NCI-H2081 treated with DMSO at 0.1 percent for 48 hours (cell line): ENCODE measurements at regions not wholly inside any gene's neighbourhood (a gene's known extent, or its start where the extent isn't known, plus 50 kb on each side); places are given as distances from the start of the nearest gene placed in this dataset.

Experiments used
- DNase-seq: peaks from one replicate; lab custom pipeline; 2025; lab: John Stamatoyannopoulos, UW

DNA sequence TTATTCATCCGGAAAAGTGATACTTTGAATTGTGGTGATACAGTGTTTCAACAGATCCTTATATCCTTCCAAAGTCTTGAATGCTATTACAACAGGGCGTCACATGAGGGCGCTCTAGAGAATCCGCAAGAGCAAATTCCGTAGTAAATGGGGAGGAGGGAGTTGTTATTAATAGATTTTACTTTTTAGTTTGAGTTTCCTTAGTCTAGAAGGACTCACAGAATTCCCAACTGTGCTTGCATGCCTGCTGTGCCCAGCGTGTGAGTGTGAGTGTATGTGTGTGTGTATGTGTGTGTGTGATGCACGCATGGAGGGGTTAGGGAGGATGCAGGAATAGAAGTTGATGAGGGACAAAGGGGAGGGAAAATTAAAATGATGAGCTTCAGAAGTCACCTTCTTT is 375.3 kb downstream of the C12orf75 start:
- DNase-seq = no peak

DNA sequence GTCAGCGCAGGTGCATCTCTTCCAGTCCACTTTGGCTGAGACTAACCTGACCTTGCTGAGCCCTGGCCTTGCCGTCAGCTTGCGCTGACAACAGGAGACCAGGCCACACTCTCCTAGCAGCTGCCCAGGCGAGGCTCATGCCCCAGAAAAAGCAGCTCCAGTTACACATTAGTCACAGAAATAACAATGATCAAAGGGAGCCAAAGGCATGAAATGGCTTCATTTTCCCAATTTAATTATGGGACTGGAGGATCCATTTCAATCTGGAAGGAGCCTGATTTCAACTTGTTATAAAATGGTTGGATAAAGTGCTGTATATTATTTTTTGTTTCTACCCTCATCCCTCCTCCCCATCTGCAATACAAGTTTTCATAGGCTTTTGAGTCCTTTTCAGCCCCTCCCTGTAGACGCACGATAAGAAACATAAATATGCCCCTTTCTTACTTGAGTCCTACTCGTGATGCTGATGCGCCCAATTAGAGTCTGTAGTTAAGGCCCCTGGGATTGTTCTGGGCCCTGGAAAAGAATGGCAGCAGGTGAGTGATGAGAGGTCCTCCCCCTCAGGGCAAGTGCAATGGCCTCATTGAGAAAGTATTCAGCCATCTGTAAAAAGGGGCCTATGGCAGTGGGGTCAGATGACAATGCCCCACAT is 376.0 kb downstream of the C12orf75 start:
- DNase-seq = no peak

DNA sequence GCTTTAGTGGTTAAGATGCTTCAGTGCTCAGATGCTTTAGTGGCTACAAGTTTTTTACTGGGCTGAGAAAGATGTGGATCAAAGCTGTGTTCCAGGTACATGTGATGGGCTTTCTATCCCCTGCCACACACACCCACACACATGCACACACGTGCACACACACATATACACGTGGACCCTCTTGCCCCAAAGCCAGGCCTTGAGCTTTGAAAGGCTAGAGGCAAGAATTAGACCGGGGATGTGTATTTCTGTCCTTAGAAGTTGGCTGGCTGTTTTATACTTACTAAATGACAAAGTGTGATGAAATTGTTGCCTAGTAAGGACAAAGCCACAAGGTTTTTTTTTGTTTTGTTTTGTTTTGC is 376.5 kb downstream of the C12orf75 start:
- DNase-seq = no peak

DNA sequence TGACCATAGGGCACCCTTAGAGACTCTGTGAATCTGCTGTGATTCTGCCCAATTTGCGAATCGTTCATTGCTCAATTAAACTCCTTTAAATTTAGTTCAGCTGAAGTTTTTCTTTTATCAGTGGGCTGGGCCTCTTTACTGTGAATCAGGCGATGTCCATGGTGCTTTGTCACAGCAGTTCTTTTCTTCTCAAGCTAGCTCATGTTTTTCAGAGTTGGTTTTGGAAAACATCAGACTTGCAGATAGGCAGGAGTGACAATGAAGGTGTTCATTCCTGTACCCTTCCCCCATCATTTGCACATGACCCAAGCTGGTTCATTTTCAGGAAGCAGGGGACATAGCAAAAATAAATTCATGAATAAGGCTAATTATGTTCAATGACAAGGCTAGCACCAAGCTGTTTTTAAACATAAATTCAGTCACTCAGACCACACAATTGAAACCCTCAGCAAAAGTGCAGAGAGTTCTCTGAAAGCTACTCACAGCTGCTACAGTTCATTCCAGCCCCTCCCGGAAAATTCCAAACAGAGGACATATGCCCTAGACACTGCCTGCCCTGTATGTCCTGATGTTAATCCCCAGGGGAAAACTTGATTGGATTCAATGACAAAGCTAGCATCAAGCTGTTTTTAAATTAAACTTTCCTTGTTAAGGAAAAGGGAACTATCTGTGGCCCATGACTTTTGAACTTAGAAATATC is 383.3 kb downstream of the C12orf75 start:
- no peak for DNase-seq

DNA sequence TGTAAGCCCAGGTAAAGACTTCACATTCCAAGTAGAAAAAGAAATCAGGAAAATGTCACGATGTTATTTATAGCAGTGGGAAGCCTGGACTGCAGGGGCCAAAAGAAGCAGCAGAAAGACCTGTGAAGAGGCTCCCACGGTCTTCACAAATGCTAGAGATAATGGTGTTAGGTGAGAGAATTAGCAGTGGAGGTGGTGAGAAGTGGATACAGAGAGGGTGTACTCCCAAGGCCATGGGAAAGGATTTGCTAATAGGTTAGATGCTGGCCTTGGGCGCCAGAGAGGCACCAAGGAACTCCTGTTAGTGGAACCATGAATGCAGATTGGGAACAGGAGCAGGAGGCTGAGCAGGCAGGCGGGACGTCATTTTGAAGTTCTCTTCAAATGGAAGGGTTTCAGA is 386.1 kb downstream of the C12orf75 start:
- DNase-seq = no peak

DNA sequence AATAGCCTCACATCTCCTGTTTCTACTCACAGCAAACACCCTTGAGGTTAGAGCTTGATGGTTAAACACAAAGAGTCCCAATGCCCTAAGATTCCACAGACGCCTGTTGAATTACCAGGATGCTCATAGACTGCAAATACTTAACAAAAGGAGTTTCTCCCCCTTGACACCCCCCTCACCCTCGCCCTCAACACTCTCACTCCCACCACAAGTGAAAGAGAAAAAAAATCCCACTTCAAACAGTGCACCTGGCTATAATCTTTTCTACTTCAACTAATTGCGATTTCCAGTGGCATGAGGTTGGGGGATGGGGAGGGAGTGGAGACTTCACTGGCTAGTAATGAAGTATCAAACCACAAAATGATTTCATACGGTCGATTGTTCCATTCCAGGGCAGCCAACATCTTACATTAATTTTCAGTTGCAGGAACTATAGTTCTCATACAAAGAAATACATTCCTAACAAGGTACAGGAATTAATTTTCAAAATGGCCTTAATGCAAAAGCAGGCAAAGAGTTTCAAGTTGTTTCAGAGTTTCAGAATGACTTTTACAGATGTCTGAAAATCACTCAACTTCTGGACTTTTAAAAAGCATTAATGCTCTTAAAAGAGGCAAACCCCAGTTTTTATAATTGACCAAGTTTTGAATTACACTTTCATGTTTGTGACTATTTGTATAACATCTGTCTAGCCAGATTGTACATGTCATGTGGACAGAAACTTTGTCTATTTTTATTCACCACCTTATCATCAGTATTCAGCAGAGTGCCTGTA is 390.7 kb downstream of the C12orf75 start:
- DNase-seq = no peak

DNA sequence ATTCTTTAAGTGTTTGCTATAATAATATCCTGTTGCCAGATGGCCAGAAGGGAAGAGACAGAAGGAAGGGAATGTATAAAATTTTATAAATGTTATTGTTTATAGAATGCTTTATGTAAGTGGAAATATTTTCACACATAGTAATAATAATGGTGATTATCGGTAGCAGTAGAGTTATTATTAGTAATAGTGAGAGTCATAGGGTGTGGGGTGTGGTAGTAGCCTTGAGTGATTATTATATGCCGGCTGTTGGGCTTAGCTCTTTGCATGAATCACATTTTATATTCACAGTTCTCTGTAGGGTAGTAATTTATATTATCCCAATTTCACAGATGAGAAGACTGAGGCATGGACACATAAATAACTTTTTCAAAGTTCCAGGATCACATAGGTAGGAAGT is 391.4 kb downstream of the C12orf75 start:
- DNase-seq = no peak

DNA sequence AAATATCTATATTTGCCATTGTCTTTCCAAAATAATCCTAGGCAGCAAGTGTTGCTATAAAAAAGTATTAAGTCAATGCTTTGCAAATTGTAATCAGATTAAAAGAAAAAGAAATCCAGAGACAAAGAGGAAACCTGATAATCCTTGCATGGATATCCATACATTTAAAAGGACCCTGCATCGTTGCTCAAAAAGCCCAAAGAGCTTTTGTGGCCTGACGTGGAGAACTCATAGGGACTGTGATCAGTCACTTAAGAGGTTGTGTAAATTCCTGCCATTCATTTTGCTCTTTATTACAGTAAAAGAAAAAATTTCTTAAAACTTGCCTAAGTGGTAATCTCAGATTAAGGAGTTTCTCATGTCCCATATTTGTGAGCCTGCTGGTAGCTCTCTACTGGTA is 392.6 kb downstream of the C12orf75 start:
- DNase-seq = no peak

DNA sequence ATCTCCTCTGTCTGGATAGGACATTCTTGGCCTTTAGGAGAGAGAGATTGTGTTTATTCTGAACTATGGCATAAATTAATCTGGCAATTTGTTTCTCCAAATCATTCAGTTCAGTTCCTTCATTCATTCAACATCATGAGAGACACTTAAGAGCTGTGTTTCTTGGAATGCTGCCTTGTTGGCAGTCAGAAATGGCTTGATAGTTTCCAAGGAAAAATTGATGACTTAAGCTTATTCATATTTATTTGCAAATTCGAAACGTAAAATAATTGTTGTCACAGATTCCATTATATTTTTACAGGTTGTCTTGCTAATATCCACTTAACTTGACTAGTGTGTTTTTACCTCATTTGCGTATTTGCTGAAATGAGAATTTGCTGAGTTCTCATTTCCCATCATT is 393.0 kb downstream of the C12orf75 start:
- no peak for DNase-seq

DNA sequence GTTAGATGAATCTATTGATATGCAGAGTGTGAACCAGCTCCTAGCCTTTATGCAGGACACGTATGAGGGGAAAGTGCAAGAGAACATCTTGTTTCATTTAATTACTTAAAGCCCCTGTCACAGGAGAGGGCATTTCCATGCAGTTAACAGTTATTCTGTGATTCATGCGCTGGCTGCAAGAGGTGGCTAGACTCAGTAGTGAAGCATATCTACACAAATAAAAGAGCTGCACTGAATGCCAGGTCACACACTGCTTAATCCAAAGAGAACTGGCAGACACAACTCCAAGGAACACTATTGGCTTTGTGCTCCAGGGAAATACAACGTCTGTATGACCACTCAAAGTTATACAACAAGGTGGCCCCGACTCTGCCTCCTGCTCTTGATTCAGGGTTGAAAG is 394.1 kb downstream of the C12orf75 start:
- no peak for DNase-seq

DNA sequence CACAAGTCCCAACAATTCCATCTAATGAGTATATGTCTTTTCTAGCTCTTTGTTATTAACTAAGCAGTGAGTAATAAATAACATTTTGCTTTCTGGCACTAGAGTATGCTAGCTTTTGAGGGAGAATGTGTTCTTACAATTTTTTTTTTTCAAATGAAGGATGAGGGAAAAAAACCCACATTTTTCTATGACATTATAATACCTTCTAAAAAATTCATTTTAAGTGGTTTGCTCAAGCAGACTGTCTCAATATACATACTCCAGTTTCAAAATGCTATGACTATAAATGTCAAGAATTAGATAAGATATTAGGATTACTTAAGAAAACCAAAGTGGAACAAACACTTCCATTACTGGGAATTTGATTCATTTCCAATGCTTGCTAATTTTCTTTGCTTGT is 394.6 kb downstream of the C12orf75 start:
- DNase-seq = no peak

DNA sequence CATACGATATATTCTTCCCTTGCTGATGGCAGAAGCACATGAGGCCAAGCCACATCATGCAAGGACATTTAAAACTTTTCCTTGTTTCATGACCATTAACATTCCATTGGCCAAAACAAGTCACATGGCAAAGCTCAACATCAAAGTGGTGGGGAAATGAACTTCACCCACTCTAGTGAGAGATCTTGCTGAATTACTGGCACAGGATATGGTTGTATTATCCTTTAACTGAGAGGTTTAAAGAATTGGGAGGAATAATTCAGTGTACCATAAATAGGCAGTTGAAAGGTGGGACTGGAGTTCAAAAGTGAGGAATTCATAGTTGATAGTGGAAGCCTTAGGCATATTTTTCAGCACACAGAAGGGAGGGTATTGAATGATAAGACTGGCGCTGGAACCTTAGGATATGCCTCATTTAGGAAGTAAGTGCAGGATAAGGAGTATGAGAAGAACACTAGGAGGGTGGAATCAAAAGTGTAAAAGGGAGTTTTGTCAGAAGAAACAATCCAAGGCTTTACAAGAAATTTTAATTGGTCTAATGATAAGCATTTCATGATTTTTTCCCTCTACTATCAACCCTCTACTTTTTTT is 398.8 kb downstream of the C12orf75 start:
- DNase-seq = no peak

DNA sequence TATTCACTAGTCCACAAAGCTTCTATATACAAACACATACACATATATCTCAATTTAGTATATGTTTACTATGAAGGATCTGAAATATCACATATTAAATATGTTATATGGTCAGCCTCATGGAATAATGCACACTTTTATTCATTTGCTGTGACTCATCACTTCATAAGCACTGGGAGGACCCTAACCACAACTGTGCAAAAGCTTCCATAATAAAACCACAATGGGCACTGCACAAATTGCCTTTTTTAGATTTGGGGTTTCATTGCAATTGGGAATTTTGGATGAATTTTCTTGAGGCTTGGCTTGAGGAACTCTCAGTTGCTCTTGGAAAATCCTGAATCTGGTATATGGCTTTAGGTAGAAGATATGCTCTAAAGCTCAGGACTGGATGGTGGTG is 399.4 kb downstream of the C12orf75 start:
- DNase-seq = no peak

DNA sequence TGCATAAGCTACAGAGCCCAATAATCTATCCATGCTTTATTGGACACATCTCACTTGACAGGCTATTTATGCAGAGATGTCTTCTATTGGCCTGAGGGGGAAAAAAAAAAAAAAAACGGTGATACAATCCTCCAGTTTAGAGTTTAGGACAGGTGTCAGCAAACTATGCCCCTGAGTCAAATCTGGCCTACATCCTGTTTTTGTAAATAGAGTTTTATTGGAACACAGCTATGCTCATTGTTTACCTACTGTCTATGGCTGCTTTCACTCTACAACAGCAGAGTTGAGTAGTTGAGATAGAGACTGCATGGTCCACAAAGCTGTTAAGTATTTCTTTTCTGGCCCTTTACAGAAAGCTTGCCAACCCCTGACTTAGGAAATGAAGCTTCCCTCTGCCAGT is 403.1 kb downstream of the C12orf75 start:
- DNase-seq = no peak

DNA sequence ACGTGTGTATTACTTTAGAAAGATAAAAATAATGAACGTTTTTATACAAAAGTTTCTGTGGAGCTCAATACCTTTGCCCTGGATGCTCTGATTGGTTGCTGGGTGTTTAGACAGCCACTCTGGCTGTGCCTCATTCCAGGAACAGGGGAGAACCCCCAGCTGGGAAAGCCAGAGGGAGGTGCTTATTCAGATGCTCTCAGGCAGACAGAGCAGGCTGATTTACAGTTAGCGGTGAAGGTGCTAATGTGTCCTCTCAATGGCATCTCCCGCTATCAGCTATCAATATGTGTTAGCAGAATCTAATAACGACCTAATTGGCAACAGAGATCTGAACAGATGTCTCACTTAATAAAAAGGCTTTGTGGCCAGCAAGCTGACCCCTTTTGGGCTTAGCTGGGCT is 402.3 kb downstream of the NUAK1 start:
- DNase-seq = no peak

DNA sequence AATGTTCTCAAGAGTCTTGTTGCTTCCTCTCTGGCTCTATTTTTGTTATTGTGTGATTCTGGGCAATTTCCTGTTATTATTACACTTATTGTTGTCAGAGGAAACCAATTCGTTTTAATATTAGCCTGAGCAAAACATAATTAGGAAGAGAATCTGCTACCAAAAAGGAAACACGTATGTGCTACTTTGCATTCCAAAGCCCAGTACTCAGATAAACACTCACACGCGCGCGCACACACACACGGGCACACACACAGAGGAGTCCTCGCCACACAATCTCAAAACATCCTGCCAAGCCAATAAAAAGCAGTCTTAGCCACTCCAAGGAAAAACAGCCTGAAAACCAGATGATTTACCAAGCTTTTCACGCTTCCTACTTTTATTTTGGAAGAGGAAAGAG is 400.7 kb downstream of the NUAK1 start:
- DNase-seq = no peak

DNA sequence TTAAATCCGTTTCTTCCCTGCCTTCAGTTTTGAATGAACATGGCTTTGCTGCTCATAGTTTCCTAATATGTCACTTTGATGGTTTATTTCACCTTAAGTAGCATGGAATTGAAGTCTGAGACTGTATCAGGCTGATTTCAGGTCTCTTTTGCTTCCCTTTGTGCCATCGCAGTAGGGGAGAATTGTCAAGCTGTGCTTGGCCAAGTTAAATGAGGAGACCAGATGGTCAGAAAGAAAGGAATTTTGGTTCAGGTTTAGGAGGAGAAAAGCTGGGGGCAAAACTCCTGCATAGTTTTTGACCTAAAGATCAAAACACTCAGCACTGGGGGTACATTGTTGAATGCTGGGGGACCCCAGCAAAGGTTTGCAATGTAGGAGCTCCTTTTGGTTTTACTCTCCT is 398.4 kb downstream of the NUAK1 start:
- DNase-seq = no peak

DNA sequence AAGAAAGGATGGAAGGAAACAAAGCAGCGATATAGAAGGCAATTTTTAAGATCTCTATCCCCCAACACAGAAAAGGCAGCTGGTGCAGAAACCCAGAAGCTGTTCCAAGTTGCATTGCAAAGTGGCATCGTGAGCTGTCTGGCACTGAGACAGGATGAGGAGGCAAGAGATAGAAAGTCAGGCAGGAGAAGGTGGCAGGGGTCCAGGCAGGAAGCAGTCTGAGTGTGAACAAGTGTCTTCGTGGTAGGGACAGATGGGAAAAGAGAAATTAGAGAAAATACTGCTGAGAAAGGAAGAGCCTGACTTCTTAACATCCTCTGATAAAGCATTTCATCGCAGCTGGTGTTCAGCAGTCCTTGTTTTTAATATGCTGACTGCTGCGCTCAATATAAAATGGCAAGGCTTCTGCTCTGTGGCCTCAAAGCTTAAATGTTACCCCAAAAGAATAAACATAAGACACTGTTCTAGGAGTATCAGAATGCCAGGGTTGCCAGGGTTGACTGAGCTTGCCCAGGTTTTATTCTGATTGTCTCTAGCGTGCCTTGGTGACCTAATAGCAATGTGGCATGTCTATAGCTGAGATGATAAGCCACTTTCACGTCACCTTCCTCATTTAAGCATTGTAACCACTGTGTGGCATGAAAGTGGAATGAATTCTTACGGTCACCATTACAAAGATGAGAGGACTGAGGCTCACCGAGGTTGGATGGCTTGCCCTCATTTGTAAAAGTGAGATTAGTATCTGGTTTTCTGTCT is 397.6 kb downstream of the NUAK1 start:
- no peak for DNase-seq

DNA sequence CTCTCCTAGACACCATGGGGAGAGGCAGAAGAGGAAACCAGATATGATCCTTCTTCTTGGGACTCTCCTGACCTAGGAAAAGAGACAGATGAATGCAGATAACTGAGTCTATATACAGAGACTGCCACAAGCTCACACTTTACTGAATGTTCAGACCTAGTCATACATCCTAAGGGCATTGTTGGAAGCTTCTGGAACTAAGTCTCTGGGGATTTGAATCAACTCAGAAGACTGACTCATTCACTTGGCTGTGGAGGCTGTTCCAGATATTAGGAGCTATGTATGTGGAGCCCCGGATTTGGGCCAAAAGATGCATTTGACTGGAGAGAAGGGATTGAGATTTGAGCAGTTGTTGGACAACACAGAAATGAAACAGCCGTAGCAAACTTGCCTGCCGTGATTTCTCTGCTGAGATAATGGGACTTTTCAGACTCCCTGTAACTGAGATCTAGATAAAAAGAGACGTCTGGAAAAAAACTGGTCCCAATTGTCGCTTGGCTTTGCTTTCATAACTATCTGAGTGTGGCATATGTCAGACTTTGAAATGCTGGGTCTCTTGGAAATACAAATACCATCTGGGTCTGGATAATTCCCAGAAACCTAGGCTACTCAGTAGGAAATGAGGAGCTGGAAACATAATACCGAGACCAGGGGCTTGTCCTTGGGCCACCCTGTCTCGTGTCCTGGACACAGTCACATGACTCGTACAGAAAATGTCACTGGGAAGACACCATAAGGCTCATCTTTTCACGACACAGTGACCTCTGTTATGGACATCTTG is 396.8 kb downstream of the NUAK1 start:
- DNase-seq = no peak

DNA sequence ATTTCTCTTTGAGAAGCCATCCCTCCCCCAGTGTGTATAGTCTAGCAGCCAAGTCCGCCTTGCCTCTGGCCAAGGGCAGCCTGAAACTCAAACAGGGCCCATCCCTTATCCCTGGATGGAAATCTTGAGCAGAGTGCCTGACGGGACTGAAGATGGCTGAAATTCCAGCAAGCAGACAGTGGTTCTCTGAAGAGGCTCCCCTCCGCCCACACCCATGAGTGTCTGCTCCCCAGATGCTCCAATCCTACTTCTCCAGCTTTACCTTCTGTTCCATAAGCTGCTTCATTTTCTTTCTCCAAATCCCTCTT is 396.2 kb downstream of the NUAK1 start:
- no peak for DNase-seq

DNA sequence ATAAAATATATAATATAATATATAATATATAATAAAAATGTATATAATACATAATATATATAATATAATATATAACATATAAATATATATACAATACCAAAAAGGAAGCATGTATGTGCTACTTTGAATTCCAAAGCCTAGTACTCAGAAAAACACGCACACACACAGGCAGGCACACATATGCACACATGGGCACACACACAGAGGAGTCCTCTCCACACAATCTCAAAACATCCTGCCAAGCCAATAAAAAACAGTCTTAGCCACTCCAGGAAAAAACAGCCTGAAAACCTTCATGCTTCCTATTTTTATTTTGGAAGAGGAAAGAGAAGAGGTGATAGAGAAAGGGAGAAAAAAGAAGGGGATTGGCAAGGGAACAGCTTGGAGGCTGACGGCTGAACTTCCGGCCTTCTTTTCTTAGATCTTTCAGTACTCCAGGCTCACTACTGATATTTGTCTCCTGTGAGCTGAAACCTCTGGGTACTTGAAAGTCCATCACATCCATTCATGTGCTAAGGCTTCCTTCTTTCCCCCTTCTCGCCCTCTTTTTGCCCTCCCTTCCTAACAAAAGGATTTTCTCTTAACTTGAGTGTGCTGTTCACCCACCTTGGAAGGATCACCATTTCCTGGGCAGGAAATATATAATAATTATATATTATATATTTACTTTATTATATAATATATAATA is 394.2 kb downstream of the NUAK1 start:
- no peak for DNase-seq
